ENCODE measurements at regions not wholly inside any gene's neighbourhood (a gene's known extent, or its start where the extent isn't known, plus 50 kb on each side); places are given as distances from the start of the nearest gene placed in this dataset.

- no peak for DNase-seq (ENCODE audit: low spot score)
- Histone ChIP-seq H3K27me3 (replicated peaks; ENCODE audit: insufficient read depth, low read depth, low read length, poor library complexity) (peaks cover 21% of the 10 kb centered on the region), H3K27ac (ENCODE audit: low read depth, low read length, poor library complexity, severe bottlenecking) (no peak overlapping the region), H3K36me3 (ENCODE audit: insufficient read depth, low read length, poor library complexity, severe bottlenecking) (no peaks in the 10 kb centered on the region), H3K4me1 (ENCODE audit: insufficient read depth, low read length, poor library complexity, severe bottlenecking) (no peaks in the 10 kb centered on the region), H3K9me3 (ENCODE audit: low read depth, low read length, poor library complexity, severe bottlenecking) (no peaks in the 10 kb centered on the region), H3K4me3 (ENCODE audit: low read depth, low read length, poor library complexity, severe bottlenecking) (no peak overlapping the region)
- POLR2A ChIA-PET (ENCODE audit: low non-redundant PET), result interaction anchor here (0.5 kb wide), 1 partner anchor 1284 kb away, joined by 3 read pairs; no protein-coding TSS in a partner anchor
- BruUV-seq (replicated peaks), result no TSS peak
- TF ChIP-seq CTCF (conservative IDR thresholded peaks at IDR 0.05; ENCODE audit: low read depth, low read length) (no peak), EZH2 (IDR thresholded peaks at IDR 0.05; ENCODE audit: borderline replicate concordance, low read depth, low read length, poor library complexity, severe bottlenecking) (no peak)
- CTCF ChIA-PET, result no interaction called here
- intact Hi-C loops (cut with micrococcal nuclease; ENCODE audit: unreplicated experiment), result no loop called here
Observed at GRCh38 chr4:181258569-181258968, 984.6 kb upstream of the TENM3 start.

GRCh38 chr4:181259081-181259709, 984.0 kb upstream of the TENM3 start:
- intact Hi-C loops (cut with micrococcal nuclease; ENCODE audit: unreplicated experiment), result no loop called here
- CTCF ChIA-PET, result no interaction called here
- no peak overlapping the region for H3K27ac ChIP-seq (ENCODE audit: low read depth, low read length, poor library complexity, severe bottlenecking)
- peaks cover 26% of the 10 kb centered on the region for H3K27me3 ChIP-seq (replicated peaks; ENCODE audit: insufficient read depth, low read depth, low read length, poor library complexity)
- H3K9me3 ChIP-seq (ENCODE audit: low read depth, low read length, poor library complexity, severe bottlenecking), result no peaks in the 10 kb centered on the region
- no TSS peak for BruUV-seq (replicated peaks)
- TF ChIP-seq EZH2 (IDR thresholded peaks at IDR 0.05; ENCODE audit: borderline replicate concordance, low read depth, low read length, poor library complexity, severe bottlenecking) (no peak), CTCF (conservative IDR thresholded peaks at IDR 0.05; ENCODE audit: low read depth, low read length) (no peak)
- no peaks in the 10 kb centered on the region for H3K4me1 ChIP-seq (ENCODE audit: insufficient read depth, low read length, poor library complexity, severe bottlenecking)
- H3K36me3 ChIP-seq (ENCODE audit: insufficient read depth, low read length, poor library complexity, severe bottlenecking), result no peaks in the 10 kb centered on the region
- POLR2A ChIA-PET (ENCODE audit: low non-redundant PET), result interaction anchor here (0.5 kb wide), 1 partner anchor 1284 kb away, joined by 3 read pairs; no protein-coding TSS in a partner anchor
- no peak for DNase-seq (ENCODE audit: low spot score)
- no peak overlapping the region for H3K4me3 ChIP-seq (ENCODE audit: low read depth, low read length, poor library complexity, severe bottlenecking)

- POLR2A ChIA-PET (ENCODE audit: low non-redundant PET), result no interaction called here
- CTCF ChIA-PET, result no interaction called here
- DNase-seq (ENCODE audit: low spot score), result peak; percentile 1
- no peaks in the 10 kb centered on the region for H3K4me1 ChIP-seq (ENCODE audit: insufficient read depth, low read length, poor library complexity, severe bottlenecking)
- no TSS peak for BruUV-seq (replicated peaks)
- no peaks in the 10 kb centered on the region for H3K36me3 ChIP-seq (ENCODE audit: insufficient read depth, low read length, poor library complexity, severe bottlenecking)
- H3K27me3 ChIP-seq (replicated peaks; ENCODE audit: insufficient read depth, low read depth, low read length, poor library complexity), result peaks cover 41% of the 10 kb centered on the region
- H3K4me3 ChIP-seq (ENCODE audit: low read depth, low read length, poor library complexity, severe bottlenecking), result no peak overlapping the region
- intact Hi-C loops (cut with micrococcal nuclease; ENCODE audit: unreplicated experiment), result no loop called here
- TF ChIP-seq CTCF (conservative IDR thresholded peaks at IDR 0.05; ENCODE audit: low read depth, low read length), result 0 out of 2 replicates have a peak, but pooled peaks have one; percentile 30
- no peak for TF ChIP-seq EZH2 (IDR thresholded peaks at IDR 0.05; ENCODE audit: borderline replicate concordance, low read depth, low read length, poor library complexity, severe bottlenecking)
- no peaks in the 10 kb centered on the region for H3K9me3 ChIP-seq (ENCODE audit: low read depth, low read length, poor library complexity, severe bottlenecking)
- H3K27ac ChIP-seq (ENCODE audit: low read depth, low read length, poor library complexity, severe bottlenecking), result no peak overlapping the region
Observed at GRCh38 chr4:181261279-181261678, 981.9 kb upstream of the TENM3 start.
